ENCODE measurements at regions not wholly inside any gene's neighbourhood (a gene's known extent, or its start where the extent isn't known, plus 50 kb on each side); places are given as distances from the start of the nearest gene placed in this dataset.

GRCh38 chr2:20150110-20150706, 74.7 kb downstream of the SDC1 start:
- in situ Hi-C loops (cut with HindIII; ENCODE audit: low sequenced_read_pairs): no loop called here

- in situ Hi-C loops (cut with HindIII; ENCODE audit: low sequenced_read_pairs): no loop called here
Observed at GRCh38 chr2:20149703-20150030, 75.3 kb downstream of the SDC1 start.

GRCh38 chr2:20148923-20149702, 75.8 kb downstream of the SDC1 start:
- in situ Hi-C loops (cut with HindIII; ENCODE audit: low sequenced_read_pairs): no loop called here

GRCh38 chr2:20148426-20148922, 76.5 kb downstream of the SDC1 start:
- in situ Hi-C loops (cut with HindIII; ENCODE audit: low sequenced_read_pairs): no loop called here

GRCh38 chr2:20147351-20147750, 77.6 kb downstream of the SDC1 start:
- in situ Hi-C loops (cut with HindIII; ENCODE audit: low sequenced_read_pairs): no loop called here

GRCh38 chr2:20146401-20146800, 78.5 kb downstream of the SDC1 start:
- in situ Hi-C loops (cut with HindIII; ENCODE audit: low sequenced_read_pairs): no loop called here

GRCh38 chr2:20145497-20146193, 79.3 kb downstream of the SDC1 start:
- in situ Hi-C loops (cut with HindIII; ENCODE audit: low sequenced_read_pairs): no loop called here

- in situ Hi-C loops (cut with HindIII; ENCODE audit: low sequenced_read_pairs): no loop called here
Observed at GRCh38 chr2:20144861-20145260, 80.1 kb downstream of the SDC1 start.

- in situ Hi-C loops (cut with HindIII; ENCODE audit: low sequenced_read_pairs): no loop called here
Observed at GRCh38 chr2:20144196-20144595, 80.7 kb downstream of the SDC1 start.

- in situ Hi-C loops (cut with HindIII; ENCODE audit: low sequenced_read_pairs): no loop called here
Observed at GRCh38 chr2:20143263-20143662, 81.7 kb downstream of the SDC1 start.

GRCh38 chr2:20141806-20142205, 83.1 kb downstream of the SDC1 start:
- in situ Hi-C loops (cut with HindIII; ENCODE audit: low sequenced_read_pairs): no loop called here

GRCh38 chr2:20141056-20141762, 83.7 kb downstream of the SDC1 start:
- in situ Hi-C loops (cut with HindIII; ENCODE audit: low sequenced_read_pairs): no loop called here

- in situ Hi-C loops (cut with HindIII; ENCODE audit: low sequenced_read_pairs): no loop called here
Observed at GRCh38 chr2:20140321-20141055, 84.4 kb downstream of the SDC1 start.

GRCh38 chr2:20139407-20140172, 85.3 kb downstream of the SDC1 start:
- in situ Hi-C loops (cut with HindIII; ENCODE audit: low sequenced_read_pairs): no loop called here

- in situ Hi-C loops (cut with HindIII; ENCODE audit: low sequenced_read_pairs): no loop called here
Observed at GRCh38 chr2:20138696-20139095, 86.2 kb downstream of the SDC1 start.

GRCh38 chr2:20137884-20138283, 86.5 kb upstream of the LAPTM4A start:
- in situ Hi-C loops (cut with HindIII; ENCODE audit: low sequenced_read_pairs): no loop called here

GRCh38 chr2:20137131-20137571, 85.7 kb upstream of the LAPTM4A start:
- in situ Hi-C loops (cut with HindIII; ENCODE audit: low sequenced_read_pairs): no loop called here

- in situ Hi-C loops (cut with HindIII; ENCODE audit: low sequenced_read_pairs): no loop called here
Observed at GRCh38 chr2:20136149-20136548, 84.7 kb upstream of the LAPTM4A start.

GRCh38 chr2:20135631-20136050, 84.2 kb upstream of the LAPTM4A start:
- in situ Hi-C loops (cut with HindIII; ENCODE audit: low sequenced_read_pairs): no loop called here

Data from endothelial cell of hepatic sinusoid (primary cell).